ENCODE measurements at regions not wholly inside any gene's neighbourhood (a gene's known extent, or its start where the extent isn't known, plus 50 kb on each side); places are given as distances from the start of the nearest gene placed in this dataset.

GRCh38 chr12:130074661-130075406 lies 87.4 kb upstream of the FZD10 start:
- peaks cover 24% of the 10 kb centered on the region for H3K9me3 ChIP-seq (replicated peaks)
- H3K4me1 ChIP-seq: no peaks in the 10 kb centered on the region
- H3K27me3 ChIP-seq (ENCODE audit: low read depth): peaks cover 69% of the 10 kb centered on the region
- no peak overlapping the region for H3K27ac ChIP-seq (replicated peaks)
- no peaks in the 10 kb centered on the region for H3K36me3 ChIP-seq
- intact Hi-C loops (cut with micrococcal nuclease): no loop called here
- TF ChIP-seq, protein P1, sequence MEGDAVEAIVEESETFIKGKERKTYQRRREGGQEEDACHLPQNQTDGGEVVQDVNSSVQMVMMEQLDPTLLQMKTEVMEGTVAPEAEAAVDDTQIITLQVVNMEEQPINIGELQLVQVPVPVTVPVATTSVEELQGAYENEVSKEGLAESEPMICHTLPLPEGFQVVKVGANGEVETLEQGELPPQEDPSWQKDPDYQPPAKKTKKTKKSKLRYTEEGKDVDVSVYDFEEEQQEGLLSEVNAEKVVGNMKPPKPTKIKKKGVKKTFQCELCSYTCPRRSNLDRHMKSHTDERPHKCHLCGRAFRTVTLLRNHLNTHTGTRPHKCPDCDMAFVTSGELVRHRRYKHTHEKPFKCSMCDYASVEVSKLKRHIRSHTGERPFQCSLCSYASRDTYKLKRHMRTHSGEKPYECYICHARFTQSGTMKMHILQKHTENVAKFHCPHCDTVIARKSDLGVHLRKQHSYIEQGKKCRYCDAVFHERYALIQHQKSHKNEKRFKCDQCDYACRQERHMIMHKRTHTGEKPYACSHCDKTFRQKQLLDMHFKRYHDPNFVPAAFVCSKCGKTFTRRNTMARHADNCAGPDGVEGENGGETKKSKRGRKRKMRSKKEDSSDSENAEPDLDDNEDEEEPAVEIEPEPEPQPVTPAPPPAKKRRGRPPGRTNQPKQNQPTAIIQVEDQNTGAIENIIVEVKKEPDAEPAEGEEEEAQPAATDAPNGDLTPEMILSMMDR (IDR thresholded peaks at IDR 0.05; ENCODE audit: borderline replicate concordance): no peak
- DNase-seq: no peak
- no peak overlapping the region for H3K4me3 ChIP-seq

DNA sequence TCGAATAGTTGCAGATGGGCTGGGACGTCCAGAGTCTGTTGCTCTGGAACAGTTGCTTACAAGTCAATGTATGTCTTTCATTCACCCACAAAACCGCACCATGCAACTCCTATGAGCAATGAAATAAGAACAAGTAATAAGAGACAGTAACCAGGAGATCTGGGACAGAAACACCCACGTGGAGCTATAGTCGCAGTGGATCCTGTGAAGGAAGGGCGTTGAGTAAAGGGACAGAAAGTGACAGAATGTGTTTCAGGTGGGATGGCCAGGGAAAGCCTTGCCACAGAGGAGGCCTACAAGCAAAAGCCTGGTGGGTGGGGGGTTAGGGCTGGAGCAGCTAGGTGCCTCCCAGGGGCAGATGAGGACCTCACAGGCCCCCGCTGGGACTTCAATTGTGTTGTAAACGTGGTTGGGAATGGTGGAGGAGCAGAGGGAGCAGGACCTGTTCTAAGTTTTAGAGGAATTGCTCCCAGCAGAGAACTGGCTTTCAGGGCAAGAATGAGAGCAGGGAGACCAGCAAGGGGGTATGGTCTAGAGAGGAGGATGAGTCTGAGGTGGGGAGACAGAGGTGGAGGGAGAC lies 86.7 kb upstream of the FZD10 start:
- TF ChIP-seq, protein P1 (IDR thresholded peaks at IDR 0.05; ENCODE audit: borderline replicate concordance): no peak
- Histone ChIP-seq H3K27me3 (ENCODE audit: low read depth) (peaks cover 76% of the 10 kb centered on the region), H3K4me1 (no peaks in the 10 kb centered on the region), H3K36me3 (no peaks in the 10 kb centered on the region), H3K4me3 (no peak overlapping the region), H3K9me3 (replicated peaks) (peaks cover 24% of the 10 kb centered on the region), H3K27ac (replicated peaks) (no peak overlapping the region)
- DNase-seq: no peak
- intact Hi-C loops (cut with micrococcal nuclease): no loop called here

DNA sequence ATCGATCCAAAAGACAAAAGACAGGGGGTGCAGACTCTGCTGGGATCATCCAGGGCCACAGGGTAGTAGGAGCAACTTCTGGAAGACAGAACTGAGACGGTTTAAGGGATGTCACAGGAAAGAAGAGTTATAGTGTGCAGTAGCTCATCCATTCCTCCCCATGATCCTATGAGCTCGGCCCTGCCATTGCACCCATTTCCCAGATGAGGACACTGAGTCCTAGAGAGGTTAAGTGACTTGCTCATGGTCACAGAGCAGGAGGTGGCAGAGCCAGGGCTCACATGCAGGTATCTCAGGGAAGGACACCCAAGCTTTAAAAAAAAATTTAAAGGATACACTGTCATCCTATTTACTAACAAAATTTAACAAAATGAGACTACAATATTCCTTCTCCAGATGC lies 86.1 kb upstream of the FZD10 start:
- no peak for DNase-seq
- Histone ChIP-seq H3K36me3 (no peaks in the 10 kb centered on the region), H3K27me3 (ENCODE audit: low read depth) (peaks cover 80% of the 10 kb centered on the region), H3K27ac (replicated peaks) (no peak overlapping the region), H3K4me1 (no peaks in the 10 kb centered on the region), H3K4me3 (no peak overlapping the region), H3K9me3 (replicated peaks) (peaks cover 24% of the 10 kb centered on the region)
- intact Hi-C loops (cut with micrococcal nuclease): no loop called here
- TF ChIP-seq, protein P1 (IDR thresholded peaks at IDR 0.05; ENCODE audit: borderline replicate concordance): no peak

DNA sequence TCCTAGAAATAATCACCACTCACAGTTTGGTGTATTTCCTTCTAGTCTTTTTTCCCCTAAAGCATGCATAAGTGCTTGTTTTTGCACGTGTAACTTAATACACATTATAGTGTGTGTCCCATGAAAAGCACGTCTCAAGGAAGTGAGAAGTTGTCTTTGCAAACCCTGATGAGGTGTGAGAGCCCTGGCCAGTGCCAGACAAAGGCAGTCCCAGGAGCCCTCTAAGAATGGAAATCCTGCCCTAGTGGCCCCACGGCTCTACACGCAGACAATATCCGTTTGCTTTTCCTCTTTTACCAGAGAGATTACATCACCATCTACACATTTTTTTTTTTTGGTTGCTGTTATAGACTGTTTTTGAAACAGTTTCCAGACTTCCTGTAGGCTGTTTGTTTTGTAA lies 85.5 kb upstream of the FZD10 start:
- intact Hi-C loops (cut with micrococcal nuclease): no loop called here
- H3K4me3 ChIP-seq: no peak overlapping the region
- no peak overlapping the region for H3K27ac ChIP-seq (replicated peaks)
- no peaks in the 10 kb centered on the region for H3K4me1 ChIP-seq
- peaks cover 24% of the 10 kb centered on the region for H3K9me3 ChIP-seq (replicated peaks)
- no peak for DNase-seq
- TF ChIP-seq, protein P1 (IDR thresholded peaks at IDR 0.05; ENCODE audit: borderline replicate concordance): no peak
- H3K36me3 ChIP-seq: no peaks in the 10 kb centered on the region
- peaks cover 80% of the 10 kb centered on the region for H3K27me3 ChIP-seq (ENCODE audit: low read depth)

GRCh38 chr12:130078852-130079251 lies 83.4 kb upstream of the FZD10 start:
- Histone ChIP-seq H3K4me1 (no peaks in the 10 kb centered on the region), H3K27me3 (ENCODE audit: low read depth) (peaks cover 81% of the 10 kb centered on the region), H3K9me3 (replicated peaks) (peaks cover 24% of the 10 kb centered on the region), H3K27ac (replicated peaks) (no peak overlapping the region), H3K36me3 (no peaks in the 10 kb centered on the region), H3K4me3 (no peak overlapping the region)
- no peak for DNase-seq
- TF ChIP-seq, protein P1 (IDR thresholded peaks at IDR 0.05; ENCODE audit: borderline replicate concordance): no peak
- intact Hi-C loops (cut with micrococcal nuclease): no loop called here
